ENCODE measurements at regions not wholly inside any gene's neighbourhood (a gene's known extent, or its start where the extent isn't known, plus 50 kb on each side); places are given as distances from the start of the nearest gene placed in this dataset.
A peak's percentile ranks its signal among the peaks of the same experiment; 100 is the strongest.

DNA sequence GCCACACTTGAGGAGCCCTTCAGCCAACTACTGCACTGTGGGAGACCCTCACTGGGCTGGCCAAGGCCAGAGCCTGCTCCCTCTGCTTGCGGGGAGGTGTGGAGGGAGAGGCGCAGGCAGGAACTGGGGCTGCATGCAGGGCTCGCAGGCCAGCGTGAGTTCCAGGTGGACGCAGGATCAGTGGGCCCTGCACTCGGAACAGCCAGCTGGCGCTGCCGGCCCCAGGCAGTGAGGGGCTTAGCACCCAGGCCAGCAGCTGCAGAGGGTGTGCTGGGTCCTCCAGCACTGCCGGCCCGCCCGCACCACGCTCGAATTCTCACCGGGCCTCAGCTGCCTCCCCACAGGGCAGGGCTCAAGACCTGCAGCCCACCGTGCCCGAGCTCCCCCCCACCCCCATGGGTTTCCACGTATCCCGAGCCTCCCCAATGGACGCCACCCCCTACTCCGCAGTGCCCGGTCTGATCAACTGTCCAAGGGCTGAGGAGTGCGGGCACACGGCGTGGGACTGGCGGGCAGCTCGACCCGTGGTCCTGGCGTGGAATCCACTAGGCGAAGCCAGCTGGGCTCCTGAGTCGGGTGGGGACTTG, 1293.8 kb upstream of the PCDH9 start:
- TF ChIP-seq PRDM1 (tag by site-specific recombination; IDR thresholded peaks at IDR 0.05) (no peak), ZNF146 (tag by site-specific recombination; IDR thresholded peaks at IDR 0.05) (no peak)
- Histone ChIP-seq H3K4me1 (ENCODE audit: control insufficient read depth, insufficient read depth, low read length) (no peaks in the 10 kb centered on the region), H3K4me3 (ENCODE audit: low read depth, low read length) (no peak overlapping the region), H3K9me3 (ENCODE audit: control insufficient read depth, insufficient read depth, low read depth, low read length) (no peaks in the 10 kb centered on the region), H3K36me3 (ENCODE audit: control insufficient read depth in 2 of 2, insufficient read depth in 1 of 2, low read length in 2 of 2) (no peaks in the 10 kb centered on the region), H3K27ac (ENCODE audit: extremely low read depth, low read depth, low read length) (no peak overlapping the region)
- POLR2A ChIA-PET, result no interaction called here
- CTCF ChIA-PET, result no interaction called here

GRCh38 chr13:68522184-68522583, 1292.0 kb upstream of the PCDH9 start:
- Histone ChIP-seq H3K4me3 (ENCODE audit: low read depth, low read length) (no peak overlapping the region), H3K36me3 (ENCODE audit: control insufficient read depth in 2 of 2, insufficient read depth in 1 of 2, low read length in 2 of 2) (no peaks in the 10 kb centered on the region), H3K27ac (ENCODE audit: extremely low read depth, low read depth, low read length) (no peak overlapping the region), H3K9me3 (ENCODE audit: control insufficient read depth, insufficient read depth, low read depth, low read length) (no peaks in the 10 kb centered on the region), H3K4me1 (ENCODE audit: control insufficient read depth, insufficient read depth, low read length) (no peaks in the 10 kb centered on the region)
- TF ChIP-seq ZNF324 (tag by site-specific recombination; IDR thresholded peaks at IDR 0.05) (no peak), HOXD13 (CRISPR knock-in tag; IDR thresholded peaks at IDR 0.05; ENCODE audit: borderline replicate concordance) (no peak)
- TF ChIP-seq, protein P1, sequence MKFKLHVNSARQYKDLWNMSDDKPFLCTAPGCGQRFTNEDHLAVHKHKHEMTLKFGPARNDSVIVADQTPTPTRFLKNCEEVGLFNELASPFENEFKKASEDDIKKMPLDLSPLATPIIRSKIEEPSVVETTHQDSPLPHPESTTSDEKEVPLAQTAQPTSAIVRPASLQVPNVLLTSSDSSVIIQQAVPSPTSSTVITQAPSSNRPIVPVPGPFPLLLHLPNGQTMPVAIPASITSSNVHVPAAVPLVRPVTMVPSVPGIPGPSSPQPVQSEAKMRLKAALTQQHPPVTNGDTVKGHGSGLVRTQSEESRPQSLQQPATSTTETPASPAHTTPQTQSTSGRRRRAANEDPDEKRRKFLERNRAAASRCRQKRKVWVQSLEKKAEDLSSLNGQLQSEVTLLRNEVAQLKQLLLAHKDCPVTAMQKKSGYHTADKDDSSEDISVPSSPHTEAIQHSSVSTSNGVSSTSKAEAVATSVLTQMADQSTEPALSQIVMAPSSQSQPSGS (tag by site-specific recombination; IDR thresholded peaks at IDR 0.05; ENCODE audit: low read depth), result peak; percentile 26; the same call in 1 of the 2 replicates
- ChIA-PET CTCF (no interaction called here), POLR2A (no interaction called here)

- no peak overlapping the region for H3K27ac ChIP-seq (ENCODE audit: extremely low read depth, low read depth, low read length)
- H3K9me3 ChIP-seq (ENCODE audit: control insufficient read depth, insufficient read depth, low read depth, low read length), result no peaks in the 10 kb centered on the region
- ChIA-PET POLR2A (no interaction called here), CTCF (interaction anchor here (0.6 kb wide), 1 partner anchor 38 kb away, joined by 5 read pairs; no protein-coding TSS in a partner anchor)
- no peaks in the 10 kb centered on the region for H3K36me3 ChIP-seq (ENCODE audit: control insufficient read depth in 2 of 2, insufficient read depth in 1 of 2, low read length in 2 of 2)
- H3K4me3 ChIP-seq (ENCODE audit: low read depth, low read length), result no peak overlapping the region
- H3K4me1 ChIP-seq (ENCODE audit: control insufficient read depth, insufficient read depth, low read length), result no peaks in the 10 kb centered on the region
- no peak for TF ChIP-seq ZNF175 (tag by site-specific recombination; IDR thresholded peaks at IDR 0.05)
- TF ChIP-seq ZNF394 (tag by site-specific recombination; IDR thresholded peaks at IDR 0.05; ENCODE audit: borderline replicate concordance), result no peak
- TF ChIP-seq ZNF223 (tag by site-specific recombination; IDR thresholded peaks at IDR 0.05), result no peak
- TF ChIP-seq ZNF426 (tag by site-specific recombination; IDR thresholded peaks at IDR 0.05), result no peak
- TF ChIP-seq, protein P2, sequence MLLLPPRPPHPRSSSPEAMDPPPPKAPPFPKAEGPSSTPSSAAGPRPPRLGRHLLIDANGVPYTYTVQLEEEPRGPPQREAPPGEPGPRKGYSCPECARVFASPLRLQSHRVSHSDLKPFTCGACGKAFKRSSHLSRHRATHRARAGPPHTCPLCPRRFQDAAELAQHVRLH (tag by site-specific recombination; IDR thresholded peaks at IDR 0.05), result no peak
- no peak for TF ChIP-seq ZNF335 (tag by site-specific recombination; conservative IDR thresholded peaks at IDR 0.05)
- TF ChIP-seq ZBTB17 (tag by site-specific recombination; IDR thresholded peaks at IDR 0.05), result no peak
- TF ChIP-seq ZNF510 (tag by site-specific recombination; IDR thresholded peaks at IDR 0.05; ENCODE audit: insufficient replicate concordance), result no peak
- no peak for TF ChIP-seq ZNF302 (tag by site-specific recombination; IDR thresholded peaks at IDR 0.05; ENCODE audit: low read depth)
- no peak for TF ChIP-seq ZNF202 (tag by site-specific recombination; IDR thresholded peaks at IDR 0.05; ENCODE audit: borderline replicate concordance)
- TF ChIP-seq, protein P3, sequence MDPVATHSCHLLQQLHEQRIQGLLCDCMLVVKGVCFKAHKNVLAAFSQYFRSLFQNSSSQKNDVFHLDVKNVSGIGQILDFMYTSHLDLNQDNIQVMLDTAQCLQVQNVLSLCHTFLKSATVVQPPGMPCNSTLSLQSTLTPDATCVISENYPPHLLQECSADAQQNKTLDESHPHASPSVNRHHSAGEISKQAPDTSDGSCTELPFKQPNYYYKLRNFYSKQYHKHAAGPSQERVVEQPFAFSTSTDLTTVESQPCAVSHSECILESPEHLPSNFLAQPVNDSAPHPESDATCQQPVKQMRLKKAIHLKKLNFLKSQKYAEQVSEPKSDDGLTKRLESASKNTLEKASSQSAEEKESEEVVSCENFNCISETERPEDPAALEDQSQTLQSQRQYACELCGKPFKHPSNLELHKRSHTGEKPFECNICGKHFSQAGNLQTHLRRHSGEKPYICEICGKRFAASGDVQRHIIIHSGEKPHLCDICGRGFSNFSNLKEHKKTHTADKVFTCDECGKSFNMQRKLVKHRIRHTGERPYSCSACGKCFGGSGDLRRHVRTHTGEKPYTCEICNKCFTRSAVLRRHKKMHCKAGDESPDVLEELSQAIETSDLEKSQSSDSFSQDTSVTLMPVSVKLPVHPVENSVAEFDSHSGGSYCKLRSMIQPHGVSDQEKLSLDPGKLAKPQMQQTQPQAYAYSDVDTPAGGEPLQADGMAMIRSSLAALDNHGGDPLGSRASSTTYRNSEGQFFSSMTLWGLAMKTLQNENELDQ (tag by site-specific recombination; IDR thresholded peaks at IDR 0.05; ENCODE audit: low read depth), result no peak
- TF ChIP-seq, protein P4, sequence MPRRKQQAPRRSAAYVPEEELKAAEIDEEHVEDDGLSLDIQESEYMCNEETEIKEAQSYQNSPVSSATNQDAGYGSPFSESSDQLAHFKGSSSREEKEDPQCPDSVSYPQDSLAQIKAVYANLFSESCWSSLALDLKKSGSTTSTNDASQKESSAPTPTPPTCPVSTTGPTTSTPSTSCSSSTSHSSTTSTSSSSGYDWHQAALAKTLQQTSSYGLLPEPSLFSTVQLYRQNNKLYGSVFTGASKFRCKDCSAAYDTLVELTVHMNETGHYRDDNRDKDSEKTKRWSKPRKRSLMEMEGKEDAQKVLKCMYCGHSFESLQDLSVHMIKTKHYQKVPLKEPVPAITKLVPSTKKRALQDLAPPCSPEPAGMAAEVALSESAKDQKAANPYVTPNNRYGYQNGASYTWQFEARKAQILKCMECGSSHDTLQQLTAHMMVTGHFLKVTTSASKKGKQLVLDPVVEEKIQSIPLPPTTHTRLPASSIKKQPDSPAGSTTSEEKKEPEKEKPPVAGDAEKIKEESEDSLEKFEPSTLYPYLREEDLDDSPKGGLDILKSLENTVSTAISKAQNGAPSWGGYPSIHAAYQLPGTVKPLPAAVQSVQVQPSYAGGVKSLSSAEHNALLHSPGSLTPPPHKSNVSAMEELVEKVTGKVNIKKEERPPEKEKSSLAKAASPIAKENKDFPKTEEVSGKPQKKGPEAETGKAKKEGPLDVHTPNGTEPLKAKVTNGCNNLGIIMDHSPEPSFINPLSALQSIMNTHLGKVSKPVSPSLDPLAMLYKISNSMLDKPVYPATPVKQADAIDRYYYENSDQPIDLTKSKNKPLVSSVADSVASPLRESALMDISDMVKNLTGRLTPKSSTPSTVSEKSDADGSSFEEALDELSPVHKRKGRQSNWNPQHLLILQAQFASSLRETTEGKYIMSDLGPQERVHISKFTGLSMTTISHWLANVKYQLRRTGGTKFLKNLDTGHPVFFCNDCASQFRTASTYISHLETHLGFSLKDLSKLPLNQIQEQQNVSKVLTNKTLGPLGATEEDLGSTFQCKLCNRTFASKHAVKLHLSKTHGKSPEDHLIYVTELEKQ (tag by site-specific recombination; IDR thresholded peaks at IDR 0.05; ENCODE audit: borderline replicate concordance), result no peak
- TF ChIP-seq ZNF184 (tag by site-specific recombination; IDR thresholded peaks at IDR 0.05), result no peak
- TF ChIP-seq BCL11A (tag by site-specific recombination; IDR thresholded peaks at IDR 0.05; ENCODE audit: low read depth), result no peak
- TF ChIP-seq, protein P5, sequence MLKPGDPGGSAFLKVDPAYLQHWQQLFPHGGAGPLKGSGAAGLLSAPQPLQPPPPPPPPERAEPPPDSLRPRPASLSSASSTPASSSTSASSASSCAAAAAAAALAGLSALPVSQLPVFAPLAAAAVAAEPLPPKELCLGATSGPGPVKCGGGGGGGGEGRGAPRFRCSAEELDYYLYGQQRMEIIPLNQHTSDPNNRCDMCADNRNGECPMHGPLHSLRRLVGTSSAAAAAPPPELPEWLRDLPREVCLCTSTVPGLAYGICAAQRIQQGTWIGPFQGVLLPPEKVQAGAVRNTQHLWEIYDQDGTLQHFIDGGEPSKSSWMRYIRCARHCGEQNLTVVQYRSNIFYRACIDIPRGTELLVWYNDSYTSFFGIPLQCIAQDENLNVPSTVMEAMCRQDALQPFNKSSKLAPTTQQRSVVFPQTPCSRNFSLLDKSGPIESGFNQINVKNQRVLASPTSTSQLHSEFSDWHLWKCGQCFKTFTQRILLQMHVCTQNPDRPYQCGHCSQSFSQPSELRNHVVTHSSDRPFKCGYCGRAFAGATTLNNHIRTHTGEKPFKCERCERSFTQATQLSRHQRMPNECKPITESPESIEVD (tag by site-specific recombination; IDR thresholded peaks at IDR 0.05), result no peak
These were observed 1279.8 kb upstream of the PCDH9 start for GRCh38 chr13:68509734-68510621.
